SK-N-MC (cell line): ENCODE measurements at regions not wholly inside any gene's neighbourhood (a gene's known extent, or its start where the extent isn't known, plus 50 kb on each side); places are given as distances from the start of the nearest gene placed in this dataset.

Source experiments
- EZH2 ChIP-seq: fragments of 200-600 bp; sonication (generic); IDR thresholded peaks from one replicate; pipeline ENCODE4 v1.6.1; 2017; ENCODE audit warnings: antibody characterized with exemption
- FOXP2 ChIP-seq: optimal IDR thresholded peaks from 2 replicates; pipeline ENCODE3; 2011; ENCODE audit warnings: mild to moderate bottlenecking, moderate library complexity; ENCODE audit not compliant: insufficient read depth; ENCODE audit errors: extremely low read length, control extremely low read depth
- POLR2AphosphoS5 ChIP-seq: IDR thresholded peaks from 2 replicates; pipeline ENCODE4 v1.6.1; 2012; ENCODE audit warnings: mild to moderate bottlenecking, low read depth, low read length, borderline replicate concordance

DNA sequence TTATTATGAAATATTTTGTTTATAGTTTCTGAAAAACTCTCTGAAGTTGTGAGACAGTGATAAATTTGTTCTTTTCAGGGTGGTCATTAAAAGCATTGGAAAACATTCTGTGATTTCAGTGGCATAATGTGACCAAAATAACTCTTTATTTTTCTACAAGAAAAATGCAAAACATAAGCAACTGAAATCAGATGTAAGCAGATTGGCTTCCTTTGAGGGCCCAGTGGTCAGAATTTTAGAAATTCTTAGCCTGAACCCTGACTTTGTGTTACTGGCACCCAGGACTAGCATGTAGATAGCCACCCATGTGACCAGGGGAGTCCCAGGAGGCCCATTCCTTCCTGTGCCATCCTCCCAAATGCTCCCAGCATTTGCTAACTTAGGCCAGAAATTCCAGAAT, 145.6 kb upstream of the SLC38A2 start:
- TF ChIP-seq EZH2 (no peak), POLR2AphosphoS5 (no peak), FOXP2 (no peak)
